Endothelial cell of umbilical vein (primary cell): ENCODE measurements at regions not wholly inside any gene's neighbourhood (a gene's known extent, or its start where the extent isn't known, plus 50 kb on each side); places are given as distances from the start of the nearest gene placed in this dataset.

Source experiments
- EZH2 ChIP-seq: IDR thresholded peaks from 2 replicates; pipeline ENCODE4 v1.6.1; 2012; ENCODE audit warnings: borderline replicate concordance, low read depth, mild to moderate bottlenecking, moderate library complexity, low read length, inconsistent platforms; ENCODE audit not compliant: severe bottlenecking
- MAX ChIP-seq: IDR thresholded peaks from 2 replicates; pipeline ENCODE4 v1.6.1; 2011; ENCODE audit not compliant: insufficient read depth, insufficient read length
- POLR2A ChIP-seq: IDR thresholded peaks from 2 replicates; pipeline ENCODE4 v1.6.1; 2012; ENCODE audit warnings: low read depth, mild to moderate bottlenecking, control low read depth, low read length
- TF ChIP-seq, protein P1 (sequence below), 2 donors: IDR thresholded peaks; 1 replicate in 1 of 2; 2 replicates in 1 of 2; pipeline ENCODE4 v1.5.1; 2011; ENCODE audit warnings: low read length in 2 of 2, mild to moderate bottlenecking in 2 of 2, moderate library complexity in 2 of 2, control low read depth in 1 of 2, inconsistent platforms in 1 of 2, low read depth in 1 of 2; ENCODE audit not compliant: insufficient read depth in 1 of 2; ENCODE audit errors: extremely low read depth in 1 of 2

DNA sequence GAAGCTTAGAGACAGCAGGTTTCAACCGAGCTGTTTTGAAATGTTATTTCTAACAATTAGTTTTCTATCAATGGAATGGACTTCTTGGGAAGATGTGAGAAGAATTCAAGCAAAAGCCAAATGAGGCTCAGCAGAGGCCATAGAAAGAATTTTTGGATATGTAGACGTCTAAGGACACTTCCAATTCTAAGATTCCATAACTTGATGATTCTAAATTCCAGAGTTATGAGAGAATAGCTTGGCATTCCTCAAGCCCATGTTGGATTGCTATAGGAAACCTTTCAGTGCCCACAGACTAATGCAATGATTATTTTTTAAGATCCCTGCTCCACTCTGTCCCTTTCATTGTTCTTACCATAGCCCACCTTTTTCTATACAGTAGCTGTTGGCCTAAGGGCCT is 77.2 kb upstream of the PALS2 start:
- TF ChIP-seq, protein P1, sequence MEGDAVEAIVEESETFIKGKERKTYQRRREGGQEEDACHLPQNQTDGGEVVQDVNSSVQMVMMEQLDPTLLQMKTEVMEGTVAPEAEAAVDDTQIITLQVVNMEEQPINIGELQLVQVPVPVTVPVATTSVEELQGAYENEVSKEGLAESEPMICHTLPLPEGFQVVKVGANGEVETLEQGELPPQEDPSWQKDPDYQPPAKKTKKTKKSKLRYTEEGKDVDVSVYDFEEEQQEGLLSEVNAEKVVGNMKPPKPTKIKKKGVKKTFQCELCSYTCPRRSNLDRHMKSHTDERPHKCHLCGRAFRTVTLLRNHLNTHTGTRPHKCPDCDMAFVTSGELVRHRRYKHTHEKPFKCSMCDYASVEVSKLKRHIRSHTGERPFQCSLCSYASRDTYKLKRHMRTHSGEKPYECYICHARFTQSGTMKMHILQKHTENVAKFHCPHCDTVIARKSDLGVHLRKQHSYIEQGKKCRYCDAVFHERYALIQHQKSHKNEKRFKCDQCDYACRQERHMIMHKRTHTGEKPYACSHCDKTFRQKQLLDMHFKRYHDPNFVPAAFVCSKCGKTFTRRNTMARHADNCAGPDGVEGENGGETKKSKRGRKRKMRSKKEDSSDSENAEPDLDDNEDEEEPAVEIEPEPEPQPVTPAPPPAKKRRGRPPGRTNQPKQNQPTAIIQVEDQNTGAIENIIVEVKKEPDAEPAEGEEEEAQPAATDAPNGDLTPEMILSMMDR (IDR thresholded peaks at IDR 0.05; ENCODE audit: extremely low read depth in 1 of 2, insufficient read depth in 1 of 2, low read depth in 1 of 2, low read length in 2 of 2): no peak
- TF ChIP-seq EZH2 (no peak), MAX (no peak), POLR2A (no peak)
